Activated naive CD8-positive, alpha-beta T cell treated with anti-CD3 and anti-CD28 coated beads, Interleukin-2, amount 50 U/mL, for 24 hours (primary cell): ENCODE measurements at regions not wholly inside any gene's neighbourhood (a gene's known extent, or its start where the extent isn't known, plus 50 kb on each side); places are given as distances from the start of the nearest gene placed in this dataset.

Experiments used
- ATAC-seq: fragments of 150-1000 bp; cut with Tn5 transposase; one replicate; pipeline ENCODE4 v1.10.0; 2021
- DNase-seq: peaks from one replicate; pipeline ENCODE4 v3.0.0; 2021
- H3K27ac Mint-ChIP-seq: one replicate; pipeline ENCODE4 v1.8.0; 2021; ENCODE audit warnings: mild to moderate bottlenecking, mixed read lengths
- H3K27me3 Mint-ChIP-seq: one replicate; pipeline ENCODE4 v1.8.0; 2021; ENCODE audit warnings: mixed read lengths
- H3K36me3 Mint-ChIP-seq: one replicate; pipeline ENCODE4 v1.8.0; 2021; ENCODE audit warnings: low read depth, mixed read lengths
- H3K4me1 Mint-ChIP-seq: one replicate; pipeline ENCODE4 v1.8.0; 2021; ENCODE audit warnings: mixed read lengths
- H3K4me3 Mint-ChIP-seq: one replicate; pipeline ENCODE4 v1.8.0; 2021; ENCODE audit warnings: mild to moderate bottlenecking, moderate library complexity, mixed read lengths
- H3K9me3 Mint-ChIP-seq: one replicate; pipeline ENCODE4 v1.8.0; 2021; ENCODE audit warnings: mixed read lengths

DNA sequence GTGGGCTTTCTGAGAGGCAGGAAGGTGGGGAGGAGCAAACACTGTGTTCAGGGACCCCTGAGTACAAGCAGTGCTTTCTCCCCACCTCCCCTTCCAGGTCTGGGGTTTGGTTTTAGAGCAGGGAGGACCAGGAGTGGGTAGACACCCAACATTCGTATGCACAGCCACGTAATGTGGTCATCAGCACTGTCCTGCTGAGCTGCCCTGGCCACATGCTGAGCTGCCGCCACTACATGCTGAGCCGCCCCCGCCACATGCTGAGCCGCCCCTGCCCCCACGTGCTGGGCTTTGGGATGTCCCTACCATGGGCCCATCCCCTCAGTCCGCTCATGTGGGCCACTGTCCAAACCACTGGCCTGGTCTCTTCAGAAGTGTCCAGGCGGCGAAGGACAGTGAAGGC is 214.9 kb upstream of the CST7 start:
- H3K9me3 Mint-ChIP-seq = no peaks in the 10 kb centered on the region
- H3K4me3 Mint-ChIP-seq = no peak overlapping the region
- H3K27ac Mint-ChIP-seq = no peak overlapping the region
- H3K27me3 Mint-ChIP-seq = no peaks in the 10 kb centered on the region
- DNase-seq (no peak), ATAC-seq (no peak)
- peaks cover 4% of the 10 kb centered on the region for H3K4me1 Mint-ChIP-seq
- H3K36me3 Mint-ChIP-seq = no peaks in the 10 kb centered on the region

DNA sequence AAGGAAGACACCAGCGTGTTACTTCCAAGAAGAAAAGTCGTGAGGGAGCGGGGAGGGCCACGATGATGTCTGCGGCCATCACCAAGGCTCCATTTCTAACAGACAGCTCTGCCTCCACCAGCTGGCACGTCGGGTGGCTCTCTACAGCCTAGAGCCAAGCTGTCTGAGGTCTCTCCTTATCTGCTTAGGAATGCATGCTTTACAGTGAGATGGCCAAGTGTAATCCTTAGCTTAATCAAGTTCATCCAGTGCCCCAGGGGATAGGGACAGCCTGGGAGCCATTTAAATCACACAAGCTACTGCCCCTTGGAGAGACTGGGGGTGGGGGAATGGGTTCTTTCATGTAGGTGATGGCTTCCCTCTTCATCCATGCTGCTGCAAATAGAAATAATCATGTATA is 213.8 kb upstream of the CST7 start:
- Mint-ChIP-seq H3K9me3 (no peaks in the 10 kb centered on the region), H3K4me3 (no peak overlapping the region), H3K4me1 (peaks cover 14% of the 10 kb centered on the region), H3K27ac (no peak overlapping the region), H3K36me3 (no peaks in the 10 kb centered on the region), H3K27me3 (no peaks in the 10 kb centered on the region)
- no peak for DNase-seq
- ATAC-seq = no peak

DNA sequence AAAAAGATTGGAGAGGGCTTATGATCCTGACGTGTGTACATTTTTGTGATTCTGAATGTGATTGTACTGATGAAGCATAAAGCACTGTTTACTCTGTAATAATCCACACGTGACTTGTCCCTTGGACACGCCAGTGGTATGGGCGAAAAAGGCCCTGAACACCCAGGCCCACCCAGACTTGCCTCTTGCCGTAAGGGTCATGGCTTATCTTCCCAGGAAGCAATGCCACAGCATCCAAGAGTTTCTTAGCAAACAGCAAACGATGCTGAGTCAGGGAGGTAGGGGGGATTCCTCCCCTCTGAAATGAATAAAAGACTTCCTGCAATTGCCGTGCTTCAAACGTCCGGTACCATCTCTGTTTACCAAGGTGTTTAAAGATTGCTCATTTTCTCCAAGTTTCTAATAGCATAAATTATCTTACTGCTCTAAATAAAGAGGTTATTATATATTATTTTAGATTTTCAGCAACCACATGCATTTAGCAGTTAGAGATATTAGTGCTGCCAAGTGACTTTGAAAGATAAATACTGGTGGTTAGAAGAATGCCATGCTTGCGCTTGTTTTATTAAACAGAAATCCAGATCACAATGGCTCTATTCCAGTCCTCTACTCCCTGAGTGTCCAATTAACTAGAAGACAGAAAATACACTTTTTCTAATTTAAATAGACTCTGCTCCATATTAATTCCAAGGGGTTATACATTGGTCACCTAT is 212.8 kb upstream of the CST7 start:
- Mint-ChIP-seq H3K36me3 (no peaks in the 10 kb centered on the region), H3K4me3 (no peak overlapping the region), H3K27ac (no peak overlapping the region), H3K4me1 (peaks cover 19% of the 10 kb centered on the region), H3K27me3 (no peaks in the 10 kb centered on the region), H3K9me3 (no peaks in the 10 kb centered on the region)
- ATAC-seq (no peak), DNase-seq (no peak)

- no peak for ATAC-seq
- Mint-ChIP-seq H3K4me3 (no peak overlapping the region), H3K27me3 (no peaks in the 10 kb centered on the region)
Observed at GRCh38 chr20:24736844-24737211, 212.2 kb upstream of the CST7 start.

DNA sequence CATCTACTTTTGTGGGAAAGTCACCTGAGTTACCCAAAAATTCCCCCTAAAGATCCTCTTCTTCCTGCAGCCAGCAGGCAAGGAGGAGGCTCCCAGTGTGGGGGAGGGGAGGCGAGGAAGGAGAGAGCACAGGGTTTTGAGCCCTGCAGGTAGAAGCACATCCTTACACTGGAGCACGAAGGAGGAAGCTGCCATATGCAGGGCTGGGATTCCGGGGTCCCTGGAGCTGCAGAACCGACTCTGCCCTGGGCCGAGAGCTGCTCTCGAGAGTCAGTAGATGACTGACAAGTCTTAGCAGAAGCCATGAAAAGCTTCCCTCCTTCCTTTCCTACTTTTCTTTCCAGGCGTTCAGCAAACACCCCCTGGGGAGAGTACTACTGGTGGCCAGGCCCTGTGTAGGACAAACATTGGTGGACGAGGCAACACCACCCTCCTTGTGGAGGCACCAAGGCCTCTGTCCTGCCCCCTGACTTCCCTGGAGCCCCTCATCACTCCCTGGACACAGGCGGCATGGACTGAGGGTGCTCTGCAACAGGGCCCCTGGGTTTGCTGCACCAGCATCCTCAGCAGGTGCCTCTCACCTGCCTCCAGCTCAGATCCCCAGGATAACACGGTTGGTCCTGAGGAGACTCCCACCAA is 211.7 kb upstream of the CST7 start:
- H3K27me3 Mint-ChIP-seq = no peaks in the 10 kb centered on the region
- H3K27ac Mint-ChIP-seq = no peak overlapping the region
- ATAC-seq (no peak), DNase-seq (no peak)
- no peaks in the 10 kb centered on the region for H3K9me3 Mint-ChIP-seq
- H3K36me3 Mint-ChIP-seq = no peaks in the 10 kb centered on the region
- no peak overlapping the region for H3K4me3 Mint-ChIP-seq
- H3K4me1 Mint-ChIP-seq = peaks cover 19% of the 10 kb centered on the region

More at GRCh38 chr20:24736844-24737211, 212.2 kb upstream of the CST7 start:
- Mint-ChIP-seq H3K36me3 (no peaks in the 10 kb centered on the region), H3K9me3 (no peaks in the 10 kb centered on the region), H3K4me1 (peaks cover 19% of the 10 kb centered on the region), H3K27ac (no peak overlapping the region)
- DNase-seq = no peak

DNA sequence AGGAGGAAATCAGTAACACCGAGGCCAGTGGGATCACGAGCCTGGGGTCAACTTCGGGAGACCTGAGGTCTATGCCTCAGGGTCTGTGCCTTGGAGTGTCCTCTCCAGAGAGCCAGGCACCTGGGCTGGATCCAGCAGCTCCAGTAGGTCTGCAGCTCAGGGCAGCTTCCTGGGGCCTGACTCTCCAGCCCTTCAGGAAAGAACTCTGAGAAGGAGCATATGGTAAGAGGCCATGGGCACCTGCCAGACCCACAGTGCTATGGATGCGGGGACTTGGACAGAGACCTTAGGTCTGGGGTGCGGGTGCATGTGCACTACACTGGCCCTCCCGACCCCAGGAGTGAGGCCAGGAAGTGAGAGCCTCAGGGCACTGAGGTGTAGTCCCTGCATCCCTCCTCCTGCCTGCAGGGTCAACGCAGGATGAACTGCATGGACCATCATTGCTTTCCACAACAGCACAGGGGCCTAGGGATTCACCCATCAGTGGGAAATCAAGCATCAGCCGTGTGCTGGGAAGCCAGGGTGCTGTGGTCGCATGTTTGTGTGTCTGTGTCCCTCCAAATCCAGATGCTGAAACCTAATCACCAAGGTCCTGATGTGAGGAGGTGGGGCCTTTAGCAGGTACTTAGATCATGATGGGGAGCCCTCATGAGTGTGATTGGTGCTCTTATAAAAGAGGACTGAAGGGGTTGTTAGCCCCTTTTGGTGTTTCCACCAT is 210.9 kb upstream of the CST7 start:
- H3K4me1 Mint-ChIP-seq = peaks cover 19% of the 10 kb centered on the region
- ATAC-seq (no peak), DNase-seq (no peak)
- no peaks in the 10 kb centered on the region for H3K9me3 Mint-ChIP-seq
- H3K4me3 Mint-ChIP-seq = no peak overlapping the region
- no peak overlapping the region for H3K27ac Mint-ChIP-seq
- H3K36me3 Mint-ChIP-seq = no peaks in the 10 kb centered on the region
- no peaks in the 10 kb centered on the region for H3K27me3 Mint-ChIP-seq

- ATAC-seq (peak; percentile 47), DNase-seq (no peak)
- H3K4me1 Mint-ChIP-seq = peaks cover 19% of the 10 kb centered on the region
- peak overlapping the region; percentile 30 for H3K4me3 Mint-ChIP-seq
- no peaks in the 10 kb centered on the region for H3K27me3 Mint-ChIP-seq
- H3K36me3 Mint-ChIP-seq = no peaks in the 10 kb centered on the region
- peak overlapping the region; percentile 55 for H3K27ac Mint-ChIP-seq
- H3K9me3 Mint-ChIP-seq = no peaks in the 10 kb centered on the region
Observed at GRCh38 chr20:24738981-24739633, 210.0 kb upstream of the CST7 start.

GRCh38 chr20:24739746-24740145 is 209.3 kb upstream of the CST7 start:
- DNase-seq (no peak), ATAC-seq (no peak)
- no peaks in the 10 kb centered on the region for H3K27me3 Mint-ChIP-seq
- peak overlapping the region; percentile 55 for H3K27ac Mint-ChIP-seq
- H3K4me1 Mint-ChIP-seq = peaks cover 19% of the 10 kb centered on the region
- H3K36me3 Mint-ChIP-seq = no peaks in the 10 kb centered on the region
- H3K9me3 Mint-ChIP-seq = no peaks in the 10 kb centered on the region
- no peak overlapping the region for H3K4me3 Mint-ChIP-seq

GRCh38 chr20:24741493-24742072 is 207.5 kb upstream of the CST7 start:
- Mint-ChIP-seq H3K27me3 (no peaks in the 10 kb centered on the region), H3K4me1 (peaks cover 19% of the 10 kb centered on the region), H3K4me3 (no peak overlapping the region), H3K36me3 (no peaks in the 10 kb centered on the region), H3K9me3 (no peaks in the 10 kb centered on the region), H3K27ac (no peak overlapping the region)
- no peak for DNase-seq
- no peak for ATAC-seq

DNA sequence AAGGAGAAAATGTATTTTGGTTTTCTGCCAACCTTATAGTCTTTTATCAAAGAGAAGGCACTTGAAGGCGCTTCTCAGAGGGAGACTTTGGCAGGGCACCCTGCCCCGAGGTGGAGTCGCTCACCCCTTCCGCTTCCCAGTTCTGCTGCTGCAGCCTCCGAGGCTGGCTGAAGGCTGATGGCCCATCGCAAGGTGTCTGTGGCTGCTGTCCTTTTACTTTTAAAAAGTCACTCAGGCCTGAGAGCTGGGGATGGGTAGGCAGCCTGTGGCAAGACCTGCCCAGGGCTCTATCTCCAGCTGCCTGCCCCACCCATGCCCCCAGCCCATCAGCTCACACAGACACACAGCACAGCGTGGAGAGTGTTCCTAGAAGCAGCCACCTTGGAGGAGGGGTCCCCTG is 206.6 kb upstream of the CST7 start:
- Mint-ChIP-seq H3K27ac (no peak overlapping the region), H3K4me1 (peaks cover 20% of the 10 kb centered on the region), H3K27me3 (no peaks in the 10 kb centered on the region), H3K36me3 (no peaks in the 10 kb centered on the region), H3K9me3 (no peaks in the 10 kb centered on the region), H3K4me3 (no peak overlapping the region)
- DNase-seq = no peak
- no peak for ATAC-seq

DNA sequence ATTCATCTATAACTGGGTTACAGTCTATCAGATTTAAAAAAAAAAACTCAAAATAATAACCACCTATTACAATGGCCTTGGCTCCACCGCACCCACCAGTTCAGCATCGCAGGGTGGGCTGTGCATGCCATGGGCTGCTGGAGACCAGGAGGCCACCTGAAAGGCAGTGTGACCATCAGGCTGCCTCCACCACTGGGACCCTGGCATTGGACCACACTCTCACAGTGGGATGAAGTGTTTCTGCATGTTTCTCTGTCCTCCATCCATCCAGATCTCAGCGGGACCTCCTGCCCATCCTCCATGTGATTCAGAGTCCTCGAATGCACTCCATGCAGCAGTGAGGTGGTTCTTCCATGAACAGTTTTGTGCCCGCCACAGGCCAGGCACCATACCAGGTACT is 206.1 kb upstream of the CST7 start:
- H3K4me3 Mint-ChIP-seq = no peak overlapping the region
- no peaks in the 10 kb centered on the region for H3K9me3 Mint-ChIP-seq
- H3K27ac Mint-ChIP-seq = no peak overlapping the region
- DNase-seq (no peak), ATAC-seq (no peak)
- no peaks in the 10 kb centered on the region for H3K27me3 Mint-ChIP-seq
- H3K4me1 Mint-ChIP-seq = peaks cover 22% of the 10 kb centered on the region
- no peaks in the 10 kb centered on the region for H3K36me3 Mint-ChIP-seq

GRCh38 chr20:24743641-24744040 is 205.4 kb upstream of the CST7 start:
- Mint-ChIP-seq H3K4me3 (no peak overlapping the region), H3K4me1 (peaks cover 22% of the 10 kb centered on the region), H3K9me3 (no peaks in the 10 kb centered on the region), H3K36me3 (no peaks in the 10 kb centered on the region), H3K27ac (no peak overlapping the region), H3K27me3 (no peaks in the 10 kb centered on the region)
- ATAC-seq (no peak), DNase-seq (no peak)

- Mint-ChIP-seq H3K27me3 (peaks cover 2% of the 10 kb centered on the region), H3K4me1 (peaks cover 12% of the 10 kb centered on the region), H3K4me3 (no peak overlapping the region), H3K9me3 (no peaks in the 10 kb centered on the region), H3K36me3 (no peaks in the 10 kb centered on the region), H3K27ac (no peak overlapping the region)
- ATAC-seq = no peak
- no peak for DNase-seq
Observed at GRCh38 chr20:24744747-24745146, 204.3 kb upstream of the CST7 start.

DNA sequence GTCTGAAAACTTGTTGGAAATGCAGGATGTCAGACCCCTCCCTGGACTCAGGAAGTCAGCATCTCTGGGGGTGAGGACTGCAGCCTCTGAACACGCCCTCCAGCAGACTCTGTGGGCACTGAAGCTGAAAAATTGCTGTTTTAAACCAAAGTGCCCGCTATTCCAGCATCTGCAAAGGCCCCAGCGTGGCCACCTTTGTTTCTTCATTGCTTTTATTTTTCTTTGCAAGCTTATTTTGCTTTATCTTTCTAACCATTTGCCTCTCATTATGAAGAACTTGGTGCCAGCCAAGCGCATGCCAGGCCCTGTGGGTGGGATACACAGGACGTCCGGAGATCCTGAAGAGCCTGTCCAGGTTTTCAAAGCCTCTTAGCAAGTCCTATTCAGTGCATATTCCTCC is 203.9 kb upstream of the CST7 start:
- Mint-ChIP-seq H3K4me3 (no peak overlapping the region), H3K4me1 (peaks cover 9% of the 10 kb centered on the region), H3K9me3 (no peaks in the 10 kb centered on the region), H3K27me3 (peaks cover 2% of the 10 kb centered on the region), H3K36me3 (no peaks in the 10 kb centered on the region), H3K27ac (no peak overlapping the region)
- no peak for ATAC-seq
- DNase-seq = no peak
